ENCODE measurements at regions not wholly inside any gene's neighbourhood (a gene's known extent, or its start where the extent isn't known, plus 50 kb on each side); places are given as distances from the start of the nearest gene placed in this dataset.
"Not testable (repeated sequence)": the region's sequence is repeated elsewhere in the genome, so short reads cannot be mapped to it uniquely, and the experiment has no call there.

DNA sequence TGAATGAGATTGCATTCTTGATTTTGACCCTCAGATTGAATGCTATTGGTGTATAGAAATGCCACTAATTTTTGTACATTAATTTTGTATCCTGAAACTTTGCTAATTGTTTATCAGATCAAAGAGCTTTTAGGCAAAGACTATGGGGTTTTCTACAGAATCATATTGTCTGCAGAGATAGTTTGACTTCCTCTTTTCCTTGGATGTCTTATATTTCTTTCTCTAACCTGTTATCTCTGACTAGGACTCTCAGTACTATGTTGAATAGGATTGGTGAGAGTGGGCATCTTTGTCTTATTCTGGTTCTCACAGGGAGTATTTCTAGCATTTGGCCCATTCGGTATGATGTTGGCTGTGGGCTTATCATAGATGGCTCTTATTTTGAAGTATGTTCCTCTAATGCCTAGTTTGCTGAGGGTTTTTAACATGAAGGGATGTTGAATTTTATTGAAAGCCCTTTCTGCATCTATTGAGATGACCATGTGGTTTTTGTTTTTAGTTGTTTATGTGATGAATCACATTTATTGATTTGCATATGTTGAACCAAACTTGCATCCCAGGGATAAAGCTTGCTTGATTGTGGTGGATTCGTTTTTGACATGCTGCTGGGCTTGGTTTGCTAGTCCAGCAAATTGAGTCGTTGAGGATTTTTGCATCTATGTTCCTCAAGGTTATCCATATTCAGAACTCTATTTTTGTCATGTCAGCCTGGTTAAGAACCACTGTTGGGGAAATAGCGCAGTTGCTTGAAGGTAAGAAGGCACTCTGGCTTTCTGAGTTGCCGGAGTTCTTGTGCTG lies 85.8 kb upstream of the NOTCH2NLA start:
- H3K27ac Mint-ChIP-seq; H3K9me3 ChIP-seq (ENCODE audit: control insufficient read depth, low read length); H3K27ac ChIP-seq (ENCODE audit: low read depth, low read length); H3K9ac ChIP-seq (ENCODE audit: extremely low read depth, low read length, poor library complexity, severe bottlenecking); H3K4me3 ChIP-seq (ENCODE audit: low read length); H3K9me3 Mint-ChIP-seq; H3K4me1 Mint-ChIP-seq; H3K4me1 ChIP-seq (ENCODE audit: control insufficient read depth, insufficient read depth, low read length); H3K36me3 ChIP-seq (ENCODE audit: control insufficient read depth, insufficient read depth, low read length); H3K36me3 Mint-ChIP-seq (ENCODE audit: low read depth); H3K27me3 Mint-ChIP-seq (ENCODE audit: insufficient read depth); H3K4me3 Mint-ChIP-seq; H3K27me3 ChIP-seq (ENCODE audit: control insufficient read depth, insufficient read depth, low read length, poor library complexity, severe bottlenecking); DNase-seq: not testable (repeated sequence)
- WGBS, 2 experiments (ENCODE audit: insufficient coverage in 1 of 2, insufficient read length in 1 of 2): no CpG with 5 or more reads among the region's 5 CpGs

DNA sequence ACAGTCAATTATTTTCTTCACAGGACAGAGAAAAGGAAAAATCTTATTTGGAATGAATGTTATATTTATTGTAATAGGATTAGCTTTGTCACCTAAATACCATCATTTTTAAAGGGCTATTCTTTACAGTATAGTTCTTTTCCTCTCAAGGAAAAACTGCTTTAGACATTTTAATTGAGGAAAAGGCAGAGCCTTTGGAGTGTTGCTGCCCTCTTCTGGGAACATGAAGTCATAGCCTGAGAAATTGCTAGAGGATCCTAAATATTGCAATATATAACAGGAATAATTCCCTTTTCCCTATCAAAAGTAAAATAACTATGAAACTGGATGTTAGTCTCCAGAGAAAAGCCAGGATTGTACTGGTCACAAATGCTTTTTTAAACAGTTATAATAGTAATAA lies 81.8 kb upstream of the NOTCH2NLA start:
- not testable (repeated sequence) for H3K27me3 Mint-ChIP-seq (ENCODE audit: insufficient read depth); H3K9me3 ChIP-seq (ENCODE audit: control insufficient read depth, low read length); H3K27ac Mint-ChIP-seq; H3K9me3 Mint-ChIP-seq; H3K27ac ChIP-seq (ENCODE audit: low read depth, low read length); DNase-seq; H3K4me3 ChIP-seq (ENCODE audit: low read length); H3K9ac ChIP-seq (ENCODE audit: extremely low read depth, low read length, poor library complexity, severe bottlenecking); H3K36me3 ChIP-seq (ENCODE audit: control insufficient read depth, insufficient read depth, low read length); H3K4me3 Mint-ChIP-seq; H3K36me3 Mint-ChIP-seq (ENCODE audit: low read depth); H3K27me3 ChIP-seq (ENCODE audit: control insufficient read depth, insufficient read depth, low read length, poor library complexity, severe bottlenecking); H3K4me1 ChIP-seq (ENCODE audit: control insufficient read depth, insufficient read depth, low read length); H3K4me1 Mint-ChIP-seq

DNA sequence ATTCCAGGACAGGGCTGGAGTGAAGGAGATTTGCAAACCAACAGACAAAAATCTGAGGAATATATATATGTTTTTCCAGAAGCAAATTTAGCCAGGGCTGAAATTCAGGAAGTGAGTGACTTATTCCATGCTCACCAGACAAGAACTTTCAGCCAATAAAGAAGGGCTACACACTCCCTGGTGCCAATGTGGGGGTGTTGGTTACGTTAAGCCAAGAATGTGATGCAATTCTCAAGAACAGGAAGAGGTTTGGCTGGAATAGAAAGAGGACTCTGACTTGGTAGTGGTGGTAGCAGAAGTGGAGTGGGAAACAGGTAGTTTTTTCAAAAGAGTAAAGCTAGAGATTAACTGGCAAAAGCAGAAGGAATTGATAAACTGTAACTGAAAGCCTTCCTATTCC lies 80.6 kb upstream of the NOTCH2NLA start:
- not testable (repeated sequence) for H3K4me1 Mint-ChIP-seq; H3K27me3 Mint-ChIP-seq (ENCODE audit: insufficient read depth); DNase-seq

DNA sequence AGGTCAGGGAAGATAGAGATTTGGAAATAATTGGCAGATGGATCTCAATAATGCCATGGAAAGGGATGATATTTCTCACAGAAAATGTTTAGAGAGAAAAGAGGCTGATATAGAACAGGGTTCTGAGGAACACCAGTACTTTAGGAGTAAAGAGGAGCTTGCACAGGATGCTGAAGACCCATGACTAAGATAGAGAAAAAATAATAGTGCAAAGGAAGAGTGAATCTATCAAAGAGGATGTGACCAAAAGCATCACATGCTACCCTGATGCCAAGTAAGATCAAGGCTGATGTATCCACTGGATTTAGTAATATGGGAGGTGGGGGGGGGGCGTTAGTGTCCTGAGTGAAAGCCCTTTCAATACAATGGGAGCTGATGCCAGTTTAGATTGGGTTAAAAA lies 80.1 kb upstream of the NOTCH2NLA start:
- not testable (repeated sequence) for H3K4me3 Mint-ChIP-seq; H3K4me3 ChIP-seq (ENCODE audit: low read length); H3K9me3 ChIP-seq (ENCODE audit: control insufficient read depth, low read length); H3K27ac Mint-ChIP-seq; H3K4me1 Mint-ChIP-seq; H3K9me3 Mint-ChIP-seq; H3K9ac ChIP-seq (ENCODE audit: extremely low read depth, low read length, poor library complexity, severe bottlenecking); H3K27me3 Mint-ChIP-seq (ENCODE audit: insufficient read depth); H3K36me3 Mint-ChIP-seq (ENCODE audit: low read depth); H3K27me3 ChIP-seq (ENCODE audit: control insufficient read depth, insufficient read depth, low read length, poor library complexity, severe bottlenecking); DNase-seq; H3K27ac ChIP-seq (ENCODE audit: low read depth, low read length); H3K36me3 ChIP-seq (ENCODE audit: control insufficient read depth, insufficient read depth, low read length); H3K4me1 ChIP-seq (ENCODE audit: control insufficient read depth, insufficient read depth, low read length)
- 100% methylated on average over 1 of the region's 1 CpG; no CpG with 5 or more reads in 1 of the 2 experiments for WGBS, 2 experiments (ENCODE audit: insufficient coverage in 1 of 2, insufficient read length in 1 of 2)

More for the DNA sequence above, 80.6 kb upstream of the NOTCH2NLA start:
- H3K27ac ChIP-seq (ENCODE audit: low read depth, low read length); H3K36me3 Mint-ChIP-seq (ENCODE audit: low read depth); H3K9me3 Mint-ChIP-seq; H3K4me3 ChIP-seq (ENCODE audit: low read length); H3K27ac Mint-ChIP-seq; H3K9ac ChIP-seq (ENCODE audit: extremely low read depth, low read length, poor library complexity, severe bottlenecking); H3K27me3 ChIP-seq (ENCODE audit: control insufficient read depth, insufficient read depth, low read length, poor library complexity, severe bottlenecking); H3K4me1 ChIP-seq (ENCODE audit: control insufficient read depth, insufficient read depth, low read length); H3K36me3 ChIP-seq (ENCODE audit: control insufficient read depth, insufficient read depth, low read length); H3K4me3 Mint-ChIP-seq; H3K9me3 ChIP-seq (ENCODE audit: control insufficient read depth, low read length): not testable (repeated sequence)
- WGBS, 2 experiments (ENCODE audit: insufficient coverage in 1 of 2, insufficient read length in 1 of 2): no CpG with 5 or more reads among the region's 1 CpG

DNA sequence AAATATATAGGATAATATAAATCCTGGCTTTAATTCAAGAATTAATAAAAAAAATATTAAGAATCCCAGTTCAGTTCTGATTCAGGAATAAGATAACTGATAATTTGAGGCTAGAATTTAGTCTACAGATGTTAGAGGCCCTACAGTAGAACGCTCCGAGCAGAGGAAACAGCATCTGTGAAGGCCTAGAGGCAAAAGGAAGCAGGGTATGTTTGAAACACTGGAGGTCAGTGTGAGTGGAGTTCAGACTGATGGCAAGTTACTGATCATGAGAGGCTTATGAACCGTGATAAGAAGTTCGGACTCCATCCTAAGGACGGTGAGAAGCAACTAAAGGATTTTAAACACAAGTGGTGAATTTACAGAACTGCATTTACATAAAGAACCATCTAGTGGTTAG lies 79.3 kb upstream of the NOTCH2NLA start:
- H3K4me1 Mint-ChIP-seq; H3K4me3 Mint-ChIP-seq; H3K4me3 ChIP-seq (ENCODE audit: low read length); H3K9ac ChIP-seq (ENCODE audit: extremely low read depth, low read length, poor library complexity, severe bottlenecking); H3K27me3 Mint-ChIP-seq (ENCODE audit: insufficient read depth); H3K9me3 Mint-ChIP-seq; H3K4me1 ChIP-seq (ENCODE audit: control insufficient read depth, insufficient read depth, low read length); H3K27me3 ChIP-seq (ENCODE audit: control insufficient read depth, insufficient read depth, low read length, poor library complexity, severe bottlenecking); H3K9me3 ChIP-seq (ENCODE audit: control insufficient read depth, low read length); H3K27ac ChIP-seq (ENCODE audit: low read depth, low read length); H3K36me3 Mint-ChIP-seq (ENCODE audit: low read depth); DNase-seq; H3K27ac Mint-ChIP-seq; H3K36me3 ChIP-seq (ENCODE audit: control insufficient read depth, insufficient read depth, low read length): not testable (repeated sequence)
- 74% methylated on average over 3 of the region's 5 CpGs; no CpG with 5 or more reads in 1 of the 2 experiments for WGBS, 2 experiments (ENCODE audit: insufficient coverage in 1 of 2, insufficient read length in 1 of 2)

DNA sequence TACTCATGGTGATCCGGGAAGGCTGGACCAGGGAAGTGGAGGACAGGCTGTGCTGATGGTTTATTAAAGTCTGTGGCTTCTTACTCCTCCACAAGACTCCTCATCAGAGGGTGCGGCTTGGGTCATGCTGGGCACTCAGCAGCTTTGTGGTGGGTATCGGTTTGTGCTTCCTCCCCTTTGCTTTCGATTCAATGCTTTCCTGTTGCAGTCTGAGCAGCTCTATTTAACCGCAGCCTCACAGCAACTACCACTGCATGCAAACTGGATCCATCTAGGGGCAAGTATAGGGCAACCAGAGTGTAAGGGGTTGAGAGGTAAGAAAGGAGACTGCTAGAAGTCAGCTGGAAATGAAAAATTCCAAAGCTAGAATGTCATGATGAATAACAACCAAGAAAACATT lies 78.8 kb upstream of the NOTCH2NLA start:
- not testable (repeated sequence) for H3K4me1 ChIP-seq (ENCODE audit: control insufficient read depth, insufficient read depth, low read length); H3K9me3 ChIP-seq (ENCODE audit: control insufficient read depth, low read length); H3K27me3 Mint-ChIP-seq (ENCODE audit: insufficient read depth); H3K9me3 Mint-ChIP-seq; H3K27ac ChIP-seq (ENCODE audit: low read depth, low read length); H3K4me3 ChIP-seq (ENCODE audit: low read length); DNase-seq; H3K36me3 ChIP-seq (ENCODE audit: control insufficient read depth, insufficient read depth, low read length); H3K9ac ChIP-seq (ENCODE audit: extremely low read depth, low read length, poor library complexity, severe bottlenecking); H3K4me1 Mint-ChIP-seq; H3K36me3 Mint-ChIP-seq (ENCODE audit: low read depth); H3K27ac Mint-ChIP-seq; H3K4me3 Mint-ChIP-seq; H3K27me3 ChIP-seq (ENCODE audit: control insufficient read depth, insufficient read depth, low read length, poor library complexity, severe bottlenecking)
- no CpG with 5 or more reads among the region's 5 CpGs for WGBS, 2 experiments (ENCODE audit: insufficient coverage in 1 of 2, insufficient read length in 1 of 2)

DNA sequence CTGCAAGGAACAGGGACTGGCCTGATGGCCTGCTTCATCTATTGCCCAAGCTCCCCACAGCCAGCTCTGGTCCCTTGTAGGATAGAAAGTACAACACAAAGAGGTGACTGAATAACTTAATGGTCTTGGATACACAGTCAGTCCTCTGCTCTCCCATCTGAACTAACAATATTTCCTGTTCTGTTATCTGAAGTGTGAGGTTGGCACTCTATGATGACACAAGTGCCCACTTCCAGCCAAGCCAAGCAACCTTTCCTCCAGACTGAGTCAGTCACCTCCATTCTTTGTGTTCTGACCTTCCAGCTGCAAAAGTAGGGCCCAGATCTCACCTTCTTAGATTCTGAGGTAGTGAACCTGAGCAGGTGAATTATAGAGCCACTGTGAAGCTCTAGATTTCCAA lies 77.8 kb upstream of the NOTCH2NLA start:
- H3K9me3 ChIP-seq (ENCODE audit: control insufficient read depth, low read length); H3K27ac ChIP-seq (ENCODE audit: low read depth, low read length); H3K9ac ChIP-seq (ENCODE audit: extremely low read depth, low read length, poor library complexity, severe bottlenecking); H3K36me3 ChIP-seq (ENCODE audit: control insufficient read depth, insufficient read depth, low read length); H3K4me3 ChIP-seq (ENCODE audit: low read length); H3K27ac Mint-ChIP-seq; H3K4me1 Mint-ChIP-seq; H3K36me3 Mint-ChIP-seq (ENCODE audit: low read depth); DNase-seq; H3K4me3 Mint-ChIP-seq; H3K27me3 Mint-ChIP-seq (ENCODE audit: insufficient read depth); H3K4me1 ChIP-seq (ENCODE audit: control insufficient read depth, insufficient read depth, low read length); H3K9me3 Mint-ChIP-seq; H3K27me3 ChIP-seq (ENCODE audit: control insufficient read depth, insufficient read depth, low read length, poor library complexity, severe bottlenecking): not testable (repeated sequence)
